GM13977 (cell line): ENCODE measurements at regions not wholly inside any gene's neighbourhood (a gene's known extent, or its start where the extent isn't known, plus 50 kb on each side); places are given as distances from the start of the nearest gene placed in this dataset.

Experiments
- DNase-seq: peaks from one replicate; pipeline ENCODE4 v3.0.0; 2012; ENCODE audit warnings: low spot score
- CTCF ChIP-seq: IDR thresholded peaks from 2 replicates; pipeline ENCODE4 v1.5.1; 2012; ENCODE audit warnings: mild to moderate bottlenecking, control low read depth; ENCODE audit not compliant: insufficient read depth; ENCODE audit errors: extremely low read depth, missing control alignments
- in situ Hi-C: fragments of 300-500 bp; cut with MboI; formaldehyde crosslinking; loops from one replicate; pipeline ENCODE4 v1.12.0; 2022; ENCODE audit warnings: low sequenced_read_pairs, low pct_unique_long_range_greater_than_20kb, mixed read lengths, inconsistent platforms; ENCODE audit not compliant: unreplicated experiment

GRCh38 chr5:68958428-68958827 lies 135.4 kb upstream of the SLC30A5 start:
- DNase-seq, result no peak
- in situ Hi-C loops, result no loop called here
- TF ChIP-seq CTCF, result no peak

- DNase-seq, result no peak
- no peak for TF ChIP-seq CTCF
- in situ Hi-C loops, result no loop called here
These were observed 133.4 kb upstream of the SLC30A5 start for GRCh38 chr5:68960456-68960855.

- no peak for TF ChIP-seq CTCF
- in situ Hi-C loops, result no loop called here
- DNase-seq, result no peak
These were observed 132.9 kb upstream of the SLC30A5 start for GRCh38 chr5:68960961-68961360.

- in situ Hi-C loops, result no loop called here
- no peak for DNase-seq
- no peak for TF ChIP-seq CTCF
These were observed 132.1 kb upstream of the SLC30A5 start for GRCh38 chr5:68961762-68962161.

GRCh38 chr5:68962757-68963484 lies 130.9 kb upstream of the SLC30A5 start:
- in situ Hi-C loops, result no loop called here
- DNase-seq, result peak; percentile 31
- peak; percentile 78 for TF ChIP-seq CTCF

- in situ Hi-C loops, result no loop called here
- TF ChIP-seq CTCF, result no peak
- no peak for DNase-seq
These were observed 129.1 kb upstream of the SLC30A5 start for GRCh38 chr5:68964679-68965078.
